GM12892 (cell line): ENCODE measurements at regions not wholly inside any gene's neighbourhood (a gene's known extent, or its start where the extent isn't known, plus 50 kb on each side); places are given as distances from the start of the nearest gene placed in this dataset.

Source experiments
- POLR2A ChIP-seq: IDR thresholded peaks from 2 replicates; pipeline ENCODE4 v1.6.1; 2011; ENCODE audit warnings: low read depth, low read length, control low read depth
- POLR2AphosphoS5 ChIP-seq: IDR thresholded peaks from 2 replicates; pipeline ENCODE4 v1.6.1; 2011; ENCODE audit warnings: low read depth, low read length, control low read depth

- TF ChIP-seq POLR2AphosphoS5 (no peak), POLR2A (no peak)
Measured at GRCh38 chr22:49454726-49455125, 372.9 kb downstream of the BRD1 start.
